ENCODE measurements at regions not wholly inside any gene's neighbourhood (a gene's known extent, or its start where the extent isn't known, plus 50 kb on each side); places are given as distances from the start of the nearest gene placed in this dataset.

GRCh38 chr14:23751616-23752015, 115.5 kb downstream of the DHRS2 start:
- no peak for DNase-seq

DNA sequence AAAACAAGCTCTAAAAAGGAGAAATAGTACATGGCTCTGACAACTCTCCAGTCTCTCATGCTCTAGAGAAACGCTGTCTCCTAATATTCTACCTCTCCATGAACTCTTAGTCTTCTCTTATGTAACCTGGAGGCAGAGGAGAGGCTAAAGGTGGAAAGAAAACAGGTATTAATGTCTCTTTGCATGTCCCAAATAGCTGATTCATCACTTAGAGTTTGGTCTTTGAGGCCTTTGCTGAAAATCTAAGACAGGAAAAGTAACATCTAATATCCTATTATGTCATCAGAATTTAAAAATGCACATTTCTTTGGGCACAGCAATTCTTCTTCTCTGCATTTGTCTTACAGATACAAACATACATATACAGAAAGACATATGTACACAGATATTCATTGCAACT, 127.2 kb downstream of the DHRS2 start:
- DNase-seq, result no peak

- DNase-seq, result no peak
These were observed 130.7 kb downstream of the DHRS2 start for GRCh38 chr14:23766737-23767401.

DNA sequence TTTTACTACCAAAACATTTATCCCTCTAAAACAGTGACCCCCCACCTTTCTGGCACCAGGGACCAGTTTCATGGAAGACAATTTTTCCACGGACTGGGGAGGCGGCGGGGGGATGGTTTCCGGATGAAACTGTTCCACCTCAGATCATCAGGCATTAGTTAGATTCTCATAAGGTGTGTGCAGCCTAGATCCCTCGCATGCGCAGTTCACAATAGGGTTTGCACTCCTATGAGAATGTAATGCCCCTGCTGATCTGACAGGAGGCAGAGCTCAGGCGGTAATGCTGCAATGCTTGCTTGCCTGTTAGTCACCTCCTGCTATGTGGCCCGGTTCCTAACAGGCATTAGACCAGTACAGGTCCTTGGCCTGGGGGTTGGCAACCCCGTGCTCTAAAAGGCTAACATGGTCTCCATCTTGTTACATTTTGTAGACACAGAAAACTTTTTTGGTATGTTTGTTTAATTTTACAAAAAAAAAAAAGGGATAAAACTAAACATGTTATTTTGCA, 133.1 kb downstream of the DHRS2 start:
- peak; percentile 1 for DNase-seq

DNA sequence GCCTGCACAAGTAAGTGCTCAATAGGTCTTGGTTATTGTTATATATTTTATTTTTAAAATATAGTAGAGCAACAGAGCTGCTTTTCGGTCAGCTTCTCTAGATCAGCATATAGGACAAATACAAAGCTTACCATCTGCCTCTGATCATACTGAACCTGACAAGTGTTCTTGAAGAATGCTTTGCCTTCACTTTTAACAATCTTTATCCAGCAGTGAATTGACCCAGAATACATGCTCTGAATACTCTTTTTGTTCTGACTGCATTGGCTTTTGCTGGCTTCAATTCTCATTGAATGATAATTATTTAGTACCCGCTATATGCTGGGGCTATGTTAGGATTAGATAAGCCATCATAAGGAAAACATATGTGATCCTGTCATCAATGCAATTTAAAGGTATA, 137.8 kb downstream of the DHRS2 start:
- DNase-seq, result no peak

GRCh38 chr14:23776296-23776695, 140.1 kb downstream of the DHRS2 start:
- DNase-seq, result no peak

DNA sequence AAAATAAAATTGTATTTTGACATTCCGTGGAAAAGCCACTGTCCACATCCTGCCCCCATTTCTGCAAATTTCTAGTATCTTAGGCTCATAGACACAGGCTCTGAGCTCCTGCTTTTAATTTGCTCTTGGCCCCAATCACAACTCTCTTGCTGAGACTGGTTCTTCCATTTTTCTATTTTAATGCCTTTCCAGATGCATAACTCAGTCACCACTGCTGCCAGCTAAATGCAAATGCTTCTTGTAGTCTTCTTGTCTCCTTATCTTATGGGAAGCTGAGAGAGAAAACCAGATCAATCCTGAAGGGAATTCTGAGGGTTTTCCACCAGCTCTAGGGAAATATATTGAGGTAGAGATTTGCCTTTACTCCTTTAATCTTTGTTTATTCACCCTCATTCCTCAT, 149.0 kb downstream of the DHRS2 start:
- DNase-seq, result no peak

DNA sequence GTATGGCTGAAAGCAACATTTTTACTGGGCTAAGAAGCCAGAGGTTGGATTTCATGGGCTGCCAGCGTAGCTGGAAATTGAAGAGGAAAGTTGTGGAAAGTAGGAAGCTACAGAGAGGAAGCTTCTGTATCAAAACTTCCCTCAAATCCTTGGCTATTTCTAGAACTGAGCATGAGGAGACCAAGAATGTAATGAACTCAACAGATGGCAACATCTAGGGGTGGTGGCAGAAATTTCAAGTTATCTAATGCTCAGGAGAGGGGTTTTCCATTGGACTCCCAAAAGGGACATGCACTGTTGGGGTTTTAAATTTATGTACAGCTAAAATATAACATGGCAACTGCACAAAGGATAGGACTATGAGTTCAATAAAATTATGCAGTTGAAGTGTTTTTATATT, 151.3 kb downstream of the DHRS2 start:
- DNase-seq, result no peak

DNA sequence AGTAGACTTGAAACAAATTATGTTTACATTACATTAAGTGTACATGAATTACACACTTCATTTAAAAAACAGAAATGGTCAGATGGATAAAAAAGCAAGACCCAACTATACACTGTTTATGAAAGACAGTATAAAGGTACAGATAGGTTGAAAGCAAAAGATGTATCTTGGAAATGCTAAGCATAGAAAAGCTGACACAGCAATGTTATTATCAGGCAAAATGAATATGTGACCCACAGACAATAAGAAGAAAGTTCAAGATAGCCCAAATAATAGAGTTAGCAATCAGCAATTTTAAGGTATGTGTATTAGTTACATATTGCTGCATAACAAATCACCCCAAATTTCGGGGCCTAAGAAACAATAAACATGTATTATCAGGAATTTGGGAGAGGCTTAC, 153.5 kb downstream of the DHRS2 start:
- no peak for DNase-seq

DNA sequence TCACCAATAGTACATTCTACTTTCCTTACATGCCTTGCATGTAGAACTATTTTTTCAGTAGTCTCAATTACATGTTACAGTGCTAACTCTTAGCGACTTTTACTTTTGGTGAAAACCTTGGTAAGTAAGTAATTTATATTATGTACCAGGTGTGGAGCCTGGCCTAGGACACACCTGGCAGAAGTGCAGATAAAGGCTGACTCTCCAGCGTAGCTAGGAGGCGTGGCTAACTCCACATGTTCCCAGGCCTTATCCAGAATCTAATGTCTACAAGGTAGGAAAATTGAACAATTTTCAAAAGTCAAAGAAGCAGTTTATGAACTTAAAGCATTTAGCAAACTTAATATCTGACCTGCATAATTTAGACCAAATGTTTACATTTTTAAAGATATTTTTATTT, 157.4 kb downstream of the DHRS2 start:
- DNase-seq, result no peak

- DNase-seq, result no peak
These were observed 152.8 kb upstream of the DHRS4 start for GRCh38 chr14:23800811-23801210.

- no peak for DNase-seq
These were observed 151.8 kb upstream of the DHRS4 start for GRCh38 chr14:23801766-23802165.

DNA sequence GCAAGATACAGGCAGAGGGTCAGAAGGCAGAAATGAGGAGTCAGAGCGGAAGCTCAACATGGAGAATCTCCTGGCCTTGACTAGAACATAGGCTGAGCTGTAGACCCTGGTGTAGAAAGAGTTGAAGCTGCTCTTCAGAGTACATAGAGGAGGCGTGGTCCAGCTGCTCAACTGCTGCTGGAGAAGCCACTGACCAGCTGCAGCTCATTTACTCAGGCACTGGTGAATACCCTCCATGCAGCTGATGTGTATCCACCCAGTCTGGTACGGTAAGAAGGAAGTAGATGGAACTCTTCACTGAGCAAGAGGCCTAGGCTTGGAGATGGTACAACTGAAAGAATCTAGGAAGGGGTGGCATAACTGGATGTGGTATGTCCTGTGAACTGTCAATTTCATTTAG, 148.8 kb upstream of the DHRS4 start:
- no peak for DNase-seq

DNA sequence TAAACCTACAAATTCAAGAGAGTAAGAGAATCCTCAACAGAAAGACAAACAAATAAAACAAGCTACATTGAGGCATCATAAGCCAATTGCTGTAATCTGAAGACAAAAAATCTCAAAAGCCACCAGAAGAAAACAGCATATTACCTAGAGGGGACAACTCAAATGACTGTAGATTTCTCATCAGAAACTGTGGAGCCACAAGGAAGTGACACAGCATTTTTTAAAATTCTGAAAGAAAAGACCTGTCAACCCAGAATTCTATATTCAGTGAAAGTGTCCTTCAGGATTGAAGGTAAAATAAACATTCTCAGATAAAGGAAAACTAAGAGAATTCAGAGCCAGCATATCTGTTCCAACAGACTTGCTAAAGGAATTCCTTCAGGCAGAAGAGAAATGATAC, 147.8 kb upstream of the DHRS4 start:
- no peak for DNase-seq

DNA sequence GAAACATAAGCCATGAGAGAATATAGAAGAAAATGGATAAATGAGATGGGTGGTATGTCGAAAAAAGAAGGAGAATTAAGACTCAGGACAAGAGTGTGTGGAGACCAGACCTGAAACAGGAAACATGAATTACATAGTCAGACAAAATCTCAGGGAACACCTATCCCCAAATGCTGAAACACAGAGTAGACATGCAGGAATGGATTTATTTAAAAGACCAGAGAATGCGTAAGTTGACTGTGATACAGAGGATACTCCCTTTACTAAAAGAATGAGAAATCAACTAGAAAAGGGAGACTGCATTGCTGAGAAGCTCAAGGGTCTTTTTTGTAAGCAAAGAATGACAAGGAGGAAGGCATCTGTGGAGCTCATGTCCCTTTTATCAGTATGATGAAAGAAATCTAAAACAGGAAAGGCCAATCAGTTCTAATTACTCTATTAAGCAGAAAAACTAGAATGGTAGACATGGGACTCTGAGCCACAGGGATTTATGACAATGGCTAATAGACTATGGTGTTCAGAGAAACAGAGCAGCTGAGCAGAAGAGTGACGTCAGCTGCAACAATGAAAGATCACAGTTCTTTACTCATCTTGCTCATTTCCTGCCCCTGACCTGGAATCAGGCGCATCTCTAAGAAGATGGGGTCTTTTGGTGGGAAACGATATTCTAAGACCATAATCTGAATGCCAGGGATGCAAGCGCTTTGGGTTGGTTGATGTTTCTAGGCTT, 138.9 kb upstream of the DHRS4 start:
- DNase-seq, result no peak

GRCh38 chr14:23816371-23816770, 137.2 kb upstream of the DHRS4 start:
- no peak for DNase-seq

GRCh38 chr14:23817164-23817767, 136.3 kb upstream of the DHRS4 start:
- no peak for DNase-seq

DNA sequence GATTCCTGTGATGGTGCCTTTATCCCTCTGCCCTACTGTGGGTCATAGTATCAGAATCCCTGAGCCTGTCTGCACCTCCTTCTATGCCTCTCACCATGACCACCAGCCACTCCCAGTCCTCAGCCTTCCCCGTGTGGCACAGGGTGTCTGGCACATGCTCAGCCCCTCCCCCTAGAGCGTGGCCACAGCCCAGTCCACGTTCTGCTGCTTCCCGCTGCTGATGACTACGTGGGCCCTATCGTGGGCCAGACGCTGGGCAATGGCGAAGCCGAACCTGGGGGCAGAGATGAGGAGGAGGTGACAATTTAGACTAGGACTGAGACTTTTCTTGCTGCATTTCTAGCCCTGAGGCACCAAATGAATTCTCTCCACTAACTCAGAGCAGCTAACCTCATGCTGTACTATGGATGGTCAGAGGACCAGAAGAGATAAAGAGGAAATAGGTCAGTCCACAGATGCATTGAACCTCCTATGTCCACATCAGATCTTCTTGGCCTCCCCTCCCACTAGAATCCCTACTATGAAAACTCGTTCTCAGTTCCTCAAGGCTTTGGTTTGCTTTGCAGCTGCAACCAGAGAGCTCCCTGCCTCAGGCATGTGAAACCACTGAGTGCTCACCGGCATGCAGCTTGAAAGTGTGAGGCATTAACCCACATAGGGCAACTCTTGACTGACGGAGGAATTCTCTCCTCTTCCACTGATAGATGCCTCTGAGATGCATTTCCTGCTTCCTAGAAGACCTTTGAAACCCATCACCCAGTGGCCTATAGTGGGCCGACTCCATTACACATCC, 126.3 kb upstream of the DHRS4 start:
- no peak for DNase-seq

- no peak for DNase-seq
These were observed 125.6 kb upstream of the DHRS4 start for GRCh38 chr14:23828001-23828400.

DNA sequence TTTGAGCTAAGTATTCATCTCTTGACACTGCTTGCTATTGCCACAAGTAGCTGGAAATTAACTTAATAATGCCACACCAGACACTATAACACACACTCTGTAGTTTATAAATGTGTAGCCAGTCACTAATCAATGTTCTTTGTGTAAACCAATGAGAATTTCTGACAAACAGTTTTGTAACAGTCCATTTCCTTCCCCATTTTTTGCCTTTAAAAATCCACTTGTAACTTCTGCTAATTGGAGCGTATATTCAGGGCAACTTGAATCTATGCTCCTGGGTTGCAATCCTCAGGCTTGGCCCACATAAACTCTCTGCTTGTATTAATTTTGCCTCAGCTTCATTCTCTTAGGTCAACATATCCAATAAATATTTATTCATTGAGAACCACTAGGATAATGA, 125.0 kb upstream of the DHRS4 start:
- DNase-seq, result no peak

- no peak for DNase-seq
These were observed 123.7 kb upstream of the DHRS4 start for GRCh38 chr14:23829736-23830471.

GRCh38 chr14:23831596-23831995, 122.0 kb upstream of the DHRS4 start:
- DNase-seq, result no peak

GRCh38 chr14:23861666-23862065, 91.9 kb upstream of the DHRS4 start:
- DNase-seq, result no peak
